Stomach (tissue), 8 donors: ENCODE measurements at regions not wholly inside any gene's neighbourhood (a gene's known extent, or its start where the extent isn't known, plus 50 kb on each side); places are given as distances from the start of the nearest gene placed in this dataset.

Experiments used
- DNase-seq, 2 donors: peaks; one replicate each; pipeline versions ENCODE4 v3.0.0 to v3.0.0-alpha.2; 2013 to 2019
- H3K27ac ChIP-seq, 5 donors: fragments of 200-600 bp in 4 of 5; sonication (generic) in 4 of 5; one replicate each; pipeline ENCODE4 v1.5.1; 2013 to 2019; ENCODE audit warnings: mild to moderate bottlenecking in 1 of 5, moderate library complexity in 1 of 5
- H3K27me3 ChIP-seq, 3 donors: fragments of 200-600 bp; sonication (generic); one replicate each; pipeline ENCODE4 v1.5.1; 2017 to 2019; ENCODE audit warnings: mixed run types in 1 of 3
- H3K36me3 ChIP-seq, 4 donors: fragments of 200-600 bp; sonication (generic); 1 replicate in 3 of 4; 2 replicates in 1 of 4; pipeline ENCODE4 v1.5.1; 2016 to 2019
- H3K4me1 ChIP-seq, 4 donors: fragments of 200-600 bp; sonication (generic); one replicate each; pipeline ENCODE4 v1.5.1; 2016 to 2019
- H3K4me3 ChIP-seq, 4 donors: fragments of 200-600 bp; sonication (generic) in 3 of 4; one replicate each; pipeline ENCODE4 v1.5.1; 2016 to 2019; ENCODE audit warnings: mild to moderate bottlenecking in 1 of 4
- H3K9me3 ChIP-seq, 4 donors: fragments of 200-600 bp; sonication (generic); one replicate each; pipeline ENCODE4 v1.5.1; 2016 to 2019
- EP300 ChIP-seq: sonication (generic); formaldehyde crosslinking; IDR thresholded peaks from one replicate; pipeline ENCODE4 v1.6.1; 2017; ENCODE audit warnings: antibody characterized with exemption
- POLR2A ChIP-seq, 4 donors: fragments of 450-650 bp; IDR thresholded peaks; one replicate each; pipeline ENCODE4 v1.6.1; 2016; ENCODE audit warnings: antibody characterized with exemption in 4 of 4, control low read depth in 2 of 4, mild to moderate bottlenecking in 1 of 4, moderate library complexity in 1 of 4
- POLR2AphosphoS5 ChIP-seq, 3 donors: sonication (generic); formaldehyde crosslinking; IDR thresholded peaks; one replicate each; pipeline ENCODE4 v1.6.1; 2016; ENCODE audit warnings: antibody characterized with exemption in 3 of 3
- WGBS, 5 donors: extraction: QIAGEN DNeasy Blood & Tissue Kit in 3 of 5; methylation state at CpG; one replicate each; pipeline versions ENCODE4 v1.1.5 to v1.1.7; 2013 to 2018; 5-methylcytosine and 5-hydroxymethylcytosine counted together
- intact Hi-C: fragments of 100-400 bp; cut with DNase I; formaldehyde crosslinking; loops from one replicate; pipeline ENCODE4 v1.15.1; 2023; ENCODE audit warnings: low total_unique reads
- TF ChIP-seq, protein P1 (sequence below), 7 experiments: fragments of 450-650 bp in 4 of 7; fragments of 200-600 bp in 3 of 7; sonication (generic) in 3 of 7; IDR thresholded peaks; one replicate each; pipeline ENCODE4 v1.5.1; 2016 to 2019; ENCODE audit warnings: antibody characterized with exemption in 7 of 7, control low read depth in 2 of 7, mild to moderate bottlenecking in 1 of 7
- donor health status: healthy with polysubstance abuse.
- donor health status: Bipolar disorder and iron deficiency.
- donor health status: healthy.

DNA sequence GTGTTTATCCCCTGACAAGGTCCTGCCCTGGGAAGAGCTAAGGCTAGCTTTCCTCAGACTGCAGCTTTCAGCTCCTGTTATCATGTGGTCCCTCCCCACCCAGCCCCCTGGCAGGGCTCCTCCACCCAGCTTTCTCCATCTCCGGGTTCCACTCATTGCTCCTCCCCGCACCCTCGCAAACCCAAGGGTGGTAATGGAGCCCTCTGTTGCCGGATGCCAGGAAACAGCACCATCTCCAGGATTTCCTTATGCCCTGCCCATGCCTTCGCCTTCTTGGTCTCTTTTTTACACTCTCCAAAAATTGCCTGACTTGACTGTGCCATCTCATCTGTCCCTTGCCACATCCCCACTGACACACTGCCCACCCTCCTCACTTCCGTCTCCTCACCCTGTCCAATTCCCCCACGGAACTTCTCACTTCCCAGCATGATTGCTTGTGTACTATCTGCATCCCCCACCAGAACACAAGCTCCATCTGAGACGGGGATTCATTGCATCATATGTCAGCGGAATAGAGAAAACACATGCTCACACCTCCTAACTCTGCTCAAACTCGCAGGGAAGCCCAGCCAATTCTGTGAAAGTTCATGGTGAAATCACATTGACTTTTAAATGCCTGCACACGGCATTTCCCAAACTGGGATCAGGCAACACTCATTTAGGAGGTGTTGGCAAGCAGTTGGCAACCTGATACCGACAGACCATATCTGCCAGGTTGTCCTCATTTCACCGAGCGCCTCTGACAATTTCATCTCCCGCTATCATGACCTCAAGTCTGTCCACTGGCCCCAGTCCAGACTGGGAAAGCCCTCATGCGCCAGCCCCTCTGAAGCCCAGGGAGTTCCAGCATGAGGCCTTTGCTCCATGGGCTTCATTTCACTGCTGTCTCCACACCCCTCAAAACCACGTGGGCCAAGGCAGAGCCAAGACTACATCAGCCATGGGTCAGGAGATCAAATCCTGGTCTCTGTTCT, 201.1 kb downstream of the MATN1 start:
- Histone ChIP-seq H3K4me3 (no peak overlapping the region), H3K36me3 (no peaks in the 10 kb centered on the region), H3K9me3 (no peaks in the 10 kb centered on the region), H3K27me3 (peaks cover 0 to 57% (median 15%) of the 10 kb centered on the region in 3 donors), H3K4me1 (no peaks in the 10 kb centered on the region), H3K27ac (peak overlapping the region in 1 of 5 donors; percentile 27)
- intact Hi-C loops, result no loop called here
- no peak for TF ChIP-seq POLR2A (IDR thresholded peaks at IDR 0.05)
- TF ChIP-seq POLR2AphosphoS5 (IDR thresholded peaks at IDR 0.05), result peak in 1 of 3 donors; percentile 31
- peak in 1 of 2 donors; percentile 46 for DNase-seq
- WGBS, 5 donors, result 52 to 63% (median 61%) methylated on average over 14 to 17 of the region's 17 CpGs

DNA sequence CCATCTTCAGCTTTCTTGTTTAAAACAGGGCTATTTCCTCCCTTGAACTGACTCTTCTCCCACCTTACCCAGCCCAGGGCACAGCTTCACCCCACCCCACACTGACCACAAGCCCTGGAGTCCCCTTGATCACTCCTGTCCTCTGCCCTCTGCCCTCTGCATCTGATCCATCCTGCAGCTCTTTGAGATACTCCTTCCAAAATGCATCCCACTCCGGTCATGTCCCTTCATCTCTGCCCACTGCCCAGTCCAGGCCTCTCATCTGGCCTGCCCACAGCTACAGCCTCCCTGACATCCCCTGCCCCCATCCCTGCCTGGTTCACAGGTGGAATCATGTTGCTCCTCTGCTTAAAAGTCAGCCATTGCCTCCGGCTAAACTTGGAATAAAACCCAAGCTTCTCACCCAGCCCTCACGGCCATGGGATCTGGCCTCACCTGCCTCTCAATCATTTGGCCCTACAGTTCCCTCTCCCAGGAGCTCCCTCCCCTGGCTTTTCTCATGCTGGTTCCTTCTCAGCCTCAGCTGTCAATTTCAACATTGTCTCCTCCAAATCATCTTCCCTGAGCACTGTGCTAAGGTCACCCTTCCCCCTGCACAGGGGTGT, 202.0 kb downstream of the MATN1 start:
- H3K9me3 ChIP-seq, result no peaks in the 10 kb centered on the region
- 55 to 74% (median 66%) methylated on average over 3 of the region's 3 CpGs for WGBS, 5 donors
- TF ChIP-seq, protein P1, sequence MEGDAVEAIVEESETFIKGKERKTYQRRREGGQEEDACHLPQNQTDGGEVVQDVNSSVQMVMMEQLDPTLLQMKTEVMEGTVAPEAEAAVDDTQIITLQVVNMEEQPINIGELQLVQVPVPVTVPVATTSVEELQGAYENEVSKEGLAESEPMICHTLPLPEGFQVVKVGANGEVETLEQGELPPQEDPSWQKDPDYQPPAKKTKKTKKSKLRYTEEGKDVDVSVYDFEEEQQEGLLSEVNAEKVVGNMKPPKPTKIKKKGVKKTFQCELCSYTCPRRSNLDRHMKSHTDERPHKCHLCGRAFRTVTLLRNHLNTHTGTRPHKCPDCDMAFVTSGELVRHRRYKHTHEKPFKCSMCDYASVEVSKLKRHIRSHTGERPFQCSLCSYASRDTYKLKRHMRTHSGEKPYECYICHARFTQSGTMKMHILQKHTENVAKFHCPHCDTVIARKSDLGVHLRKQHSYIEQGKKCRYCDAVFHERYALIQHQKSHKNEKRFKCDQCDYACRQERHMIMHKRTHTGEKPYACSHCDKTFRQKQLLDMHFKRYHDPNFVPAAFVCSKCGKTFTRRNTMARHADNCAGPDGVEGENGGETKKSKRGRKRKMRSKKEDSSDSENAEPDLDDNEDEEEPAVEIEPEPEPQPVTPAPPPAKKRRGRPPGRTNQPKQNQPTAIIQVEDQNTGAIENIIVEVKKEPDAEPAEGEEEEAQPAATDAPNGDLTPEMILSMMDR (IDR thresholded peaks at IDR 0.05), result no peak
- TF ChIP-seq POLR2AphosphoS5 (IDR thresholded peaks at IDR 0.05), result no peak
- no peak for TF ChIP-seq POLR2A (IDR thresholded peaks at IDR 0.05)
- TF ChIP-seq EP300, result no peak
- no peak overlapping the region for H3K4me3 ChIP-seq
- H3K4me1 ChIP-seq, result no peaks in the 10 kb centered on the region
- no peaks in the 10 kb centered on the region for H3K36me3 ChIP-seq
- intact Hi-C loops, result no loop called here
- DNase-seq, result peak in 1 of 2 donors; percentile 10
- no peak overlapping the region for H3K27ac ChIP-seq
- peaks cover 0 to 50% (median 8%) of the 10 kb centered on the region in 3 donors for H3K27me3 ChIP-seq

DNA sequence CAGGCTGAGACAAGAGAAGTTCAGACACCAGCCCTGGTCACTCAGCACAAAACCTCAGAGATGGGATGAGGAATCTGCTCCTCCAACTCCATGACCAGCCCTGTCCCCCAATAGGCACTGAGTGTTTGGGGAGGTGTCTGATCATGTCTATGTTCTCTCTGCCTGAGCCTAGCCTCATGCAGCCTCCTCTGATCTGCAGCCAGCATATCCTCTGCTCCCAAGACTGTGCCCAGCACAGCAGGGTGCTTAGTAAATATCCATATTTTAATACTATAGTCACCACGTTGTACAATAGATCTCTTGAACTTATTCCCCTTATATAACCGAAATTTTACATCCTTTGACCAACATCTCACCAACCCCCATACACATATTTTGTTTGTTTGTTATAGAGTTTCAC, 202.9 kb downstream of the MATN1 start:
- Histone ChIP-seq H3K4me1 (no peaks in the 10 kb centered on the region), H3K27ac (no peak overlapping the region), H3K36me3 (no peaks in the 10 kb centered on the region), H3K4me3 (no peak overlapping the region), H3K27me3 (peaks cover 0 to 41% (median 2%) of the 10 kb centered on the region in 3 donors), H3K9me3 (no peaks in the 10 kb centered on the region)
- 50 to 66% (median 60%) methylated on average over 2 of the region's 2 CpGs for WGBS, 5 donors
- TF ChIP-seq POLR2AphosphoS5 (IDR thresholded peaks at IDR 0.05) (no peak), EP300 (no peak), POLR2A (IDR thresholded peaks at IDR 0.05) (no peak)
- TF ChIP-seq, protein P1 (IDR thresholded peaks at IDR 0.05), result no peak
- DNase-seq, result peak in 1 of 2 donors; percentile 3
- intact Hi-C loops, result no loop called here

DNA sequence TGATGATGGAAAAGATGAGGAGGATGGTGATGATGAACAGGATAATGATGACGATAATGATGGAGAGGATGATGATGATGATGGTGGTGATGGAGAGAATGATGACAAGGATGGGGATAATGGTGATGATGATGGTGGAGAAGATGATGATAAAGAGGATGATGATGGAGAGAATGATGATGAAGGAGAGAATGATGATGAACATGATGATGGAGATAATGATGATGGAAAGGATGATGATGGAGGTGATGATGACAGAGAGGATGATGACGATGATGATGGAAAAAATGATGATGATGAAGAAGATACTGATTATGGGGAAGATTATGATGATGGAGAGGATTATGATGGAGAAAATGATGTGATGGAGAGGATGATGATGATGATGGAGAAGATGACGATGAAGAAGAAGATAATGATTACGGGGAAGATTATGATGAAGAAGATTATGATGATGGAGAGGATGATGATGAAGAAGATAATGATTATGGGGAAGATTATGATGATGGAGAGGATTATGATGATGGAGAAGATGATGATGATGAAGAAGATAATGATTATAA, 204.1 kb downstream of the MATN1 start:
- Histone ChIP-seq H3K4me3 (no peak overlapping the region), H3K27ac (no peak overlapping the region), H3K4me1 (no peaks in the 10 kb centered on the region), H3K36me3 (no peaks in the 10 kb centered on the region), H3K9me3 (no peaks in the 10 kb centered on the region), H3K27me3 (peaks cover 0 to 33% (median 0%) of the 10 kb centered on the region in 3 donors)
- TF ChIP-seq POLR2AphosphoS5 (IDR thresholded peaks at IDR 0.05) (no peak), EP300 (no peak), POLR2A (IDR thresholded peaks at IDR 0.05) (no peak)
- TF ChIP-seq, protein P1 (IDR thresholded peaks at IDR 0.05), result no peak
- no peak for DNase-seq
- 72 to 88% (median 77%) methylated on average over 4 of the region's 4 CpGs for WGBS, 5 donors
- intact Hi-C loops, result no loop called here
